IPS DF 6.9 (cell line): ENCODE measurements at regions not wholly inside any gene's neighbourhood (a gene's known extent, or its start where the extent isn't known, plus 50 kb on each side); places are given as distances from the start of the nearest gene placed in this dataset.
"Not testable (repeated sequence)": the region's sequence is repeated elsewhere in the genome, so short reads cannot be mapped to it uniquely, and the experiment has no call there.

Experiments
- DNase-seq: peaks from one replicate; pipeline ENCODE4 v3.0.0-alpha.2; 2013; ENCODE audit warnings: low read depth, low spot score
- H3K27ac ChIP-seq: one replicate; pipeline ENCODE4 v1.5.1; 2013; ENCODE audit warnings: low read length, control low read depth
- H3K27me3 ChIP-seq: 2 replicates; pipeline ENCODE4 v1.6.1; 2013; ENCODE audit warnings: mild to moderate bottlenecking, low read length; ENCODE audit not compliant: control insufficient read depth, insufficient read depth
- H3K36me3 ChIP-seq: 2 replicates; pipeline ENCODE4 v1.6.1; 2013; ENCODE audit warnings: low read length; ENCODE audit not compliant: control insufficient read depth, insufficient read depth
- H3K4me1 ChIP-seq: 2 replicates; pipeline ENCODE4 v1.6.1; 2013; ENCODE audit warnings: low read length; ENCODE audit not compliant: control insufficient read depth, insufficient read depth
- H3K4me3 ChIP-seq: 2 replicates; pipeline ENCODE4 v1.5.1; 2013; ENCODE audit warnings: mild to moderate bottlenecking, low read length
- H3K9me3 ChIP-seq: 2 replicates; pipeline ENCODE4 v1.6.1; 2013; ENCODE audit warnings: low read length, inconsistent platforms; ENCODE audit not compliant: control insufficient read depth, insufficient read depth
- WGBS: extraction: QIAGEN DNeasy Blood & Tissue Kit; methylation state at CpG from one replicate; pipeline ENCODE4 v1.1.7; 2013; ENCODE audit warnings: mixed read lengths, missing lambda C conversion rate; ENCODE audit not compliant: insufficient read length, insufficient coverage; 5-methylcytosine and 5-hydroxymethylcytosine counted together

DNA sequence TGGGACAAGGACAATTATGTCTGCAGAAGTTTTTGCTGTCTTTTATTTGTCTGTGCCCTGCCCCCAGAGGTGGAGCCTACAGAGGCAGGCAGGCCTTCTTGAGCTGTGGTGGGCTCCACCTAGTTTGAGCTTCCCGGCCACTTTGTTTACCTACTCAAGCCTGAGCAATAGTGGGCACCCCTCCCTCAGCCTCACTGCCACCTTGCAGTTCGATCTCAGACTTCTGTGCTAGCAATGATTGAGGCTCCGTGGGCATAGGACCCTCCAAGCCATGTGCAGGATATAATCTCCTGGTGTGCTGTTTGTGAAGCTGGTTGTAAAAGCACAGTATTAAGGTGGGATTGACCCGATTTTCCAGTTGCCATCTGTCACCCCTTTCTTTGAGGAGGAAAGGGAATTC is 3933.4 kb upstream of the OR11H1 start:
- peaks cover 12% of the 10 kb centered on the region for H3K9me3 ChIP-seq
- not testable (repeated sequence) for DNase-seq, H3K4me1 ChIP-seq, H3K4me3 ChIP-seq, H3K27me3 ChIP-seq, H3K36me3 ChIP-seq, H3K27ac ChIP-seq
- no CpG with 5 or more reads among the region's 4 CpGs for WGBS

GRCh38 chr22:11597666-11598358 is 3930.2 kb upstream of the OR11H1 start:
- H3K36me3 ChIP-seq, H3K4me3 ChIP-seq, H3K27ac ChIP-seq, H3K4me1 ChIP-seq, DNase-seq, H3K27me3 ChIP-seq: not testable (repeated sequence)
- H3K9me3 ChIP-seq, result peaks cover 14% of the 10 kb centered on the region
- no CpG with 5 or more reads among the region's 33 CpGs for WGBS

GRCh38 chr22:11598492-11599440 is 3929.2 kb upstream of the OR11H1 start:
- Histone ChIP-seq H3K4me3 (no peak overlapping the region), H3K9me3 (peaks cover 14% of the 10 kb centered on the region), H3K27ac (no peak overlapping the region), H3K36me3 (peaks cover 2% of the 10 kb centered on the region; the same call in 1 of the 2 replicates), H3K4me1 (no peaks in the 10 kb centered on the region), H3K27me3 (no peaks in the 10 kb centered on the region)
- 100% methylated on average over 1 of the region's 44 CpGs for WGBS
- no peak for DNase-seq

GRCh38 chr22:11599456-11599855 is 3928.5 kb upstream of the OR11H1 start:
- H3K4me1 ChIP-seq, DNase-seq, H3K27me3 ChIP-seq, H3K36me3 ChIP-seq, H3K4me3 ChIP-seq, H3K27ac ChIP-seq: not testable (repeated sequence)
- no CpG with 5 or more reads among the region's 19 CpGs for WGBS
- peaks cover 14% of the 10 kb centered on the region for H3K9me3 ChIP-seq

- WGBS, result no CpG with 5 or more reads among the region's 23 CpGs
- not testable (repeated sequence) for DNase-seq, H3K4me1 ChIP-seq, H3K27me3 ChIP-seq, H3K36me3 ChIP-seq, H3K4me3 ChIP-seq, H3K27ac ChIP-seq
- H3K9me3 ChIP-seq, result peaks cover 11% of the 10 kb centered on the region
Measured at GRCh38 chr22:11600161-11600560, 3927.8 kb upstream of the OR11H1 start.

DNA sequence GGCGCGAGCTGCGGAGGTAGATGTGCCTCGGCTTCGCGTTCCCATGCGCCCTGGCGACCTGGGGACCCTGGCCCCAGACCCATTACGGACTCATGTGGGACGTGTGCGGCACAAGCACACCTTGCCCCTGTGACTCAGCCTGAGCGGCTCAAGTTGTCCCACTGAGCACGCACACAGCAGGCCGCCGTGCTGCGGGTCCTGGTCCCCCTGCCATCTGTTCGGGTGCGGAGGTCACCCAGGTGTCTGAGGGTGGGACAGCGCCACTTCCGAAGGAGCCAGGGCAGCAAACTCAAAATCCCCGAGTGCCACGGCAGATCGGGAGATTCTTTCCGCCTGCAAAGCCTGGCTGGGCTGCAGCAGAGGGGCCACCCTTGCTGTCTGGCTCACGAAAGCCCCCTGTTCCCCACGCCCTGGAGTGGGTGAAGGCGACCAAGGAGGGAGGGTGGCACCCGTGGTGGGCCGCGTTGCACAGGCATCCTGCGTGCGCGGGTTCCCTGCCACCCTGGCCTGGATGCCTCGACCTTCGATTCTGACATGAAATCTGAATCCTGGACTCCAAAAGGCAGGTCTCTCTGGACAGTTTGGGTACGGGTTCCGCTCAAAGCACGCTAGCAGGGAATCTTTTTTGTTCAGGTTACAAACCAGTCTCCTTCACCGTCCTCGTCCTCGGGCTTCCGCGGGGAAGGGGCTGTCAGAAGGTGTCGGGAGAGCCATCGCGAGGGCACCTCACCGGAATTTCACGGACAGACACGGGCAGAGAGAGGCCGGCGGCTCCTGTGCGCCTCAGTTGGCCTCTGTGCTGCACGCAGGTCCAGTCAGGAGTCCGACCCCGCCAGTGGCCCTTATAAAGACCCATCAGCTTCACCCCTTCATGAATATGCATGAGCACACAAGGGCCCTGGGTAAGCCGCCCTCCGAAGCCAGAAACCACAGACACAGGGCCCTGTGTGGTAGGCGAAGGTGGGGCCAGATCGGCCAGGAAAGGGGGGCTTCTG is 3926.8 kb upstream of the OR11H1 start:
- no CpG with 5 or more reads among the region's 59 CpGs for WGBS
- not testable (repeated sequence) for DNase-seq, H3K36me3 ChIP-seq, H3K27ac ChIP-seq, H3K4me1 ChIP-seq, H3K27me3 ChIP-seq, H3K4me3 ChIP-seq
- peaks cover 17% of the 10 kb centered on the region for H3K9me3 ChIP-seq

GRCh38 chr22:11604635-11605395 is 3923.2 kb upstream of the OR11H1 start:
- H3K4me1 ChIP-seq, DNase-seq, H3K27me3 ChIP-seq, H3K4me3 ChIP-seq, H3K36me3 ChIP-seq, H3K27ac ChIP-seq: not testable (repeated sequence)
- H3K9me3 ChIP-seq, result peaks cover 11% of the 10 kb centered on the region
- WGBS, result no CpG with 5 or more reads among the region's 41 CpGs

- no peaks in the 10 kb centered on the region for H3K36me3 ChIP-seq
- no peaks in the 10 kb centered on the region; the same call in 1 of the 2 replicates for H3K4me1 ChIP-seq
- no peak for DNase-seq
Measured at GRCh38 chr22:11605468-11605981, 3922.5 kb upstream of the OR11H1 start.

GRCh38 chr22:11606047-11607000 is 3921.7 kb upstream of the OR11H1 start:
- H3K4me3 ChIP-seq, H3K27me3 ChIP-seq, H3K36me3 ChIP-seq, H3K27ac ChIP-seq, H3K4me1 ChIP-seq, DNase-seq: not testable (repeated sequence)
- WGBS, result no CpG with 5 or more reads among the region's 42 CpGs
- H3K9me3 ChIP-seq, result peaks cover 12% of the 10 kb centered on the region

More at GRCh38 chr22:11605468-11605981, 3922.5 kb upstream of the OR11H1 start:
- Histone ChIP-seq H3K27ac (no peak overlapping the region), H3K27me3 (no peaks in the 10 kb centered on the region), H3K9me3 (peaks cover 13% of the 10 kb centered on the region), H3K4me3 (no peak overlapping the region)
- no CpG with 5 or more reads among the region's 30 CpGs for WGBS
